ENCODE measurements at regions not wholly inside any gene's neighbourhood (a gene's known extent, or its start where the extent isn't known, plus 50 kb on each side); places are given as distances from the start of the nearest gene placed in this dataset.

- Histone ChIP-seq H2AFZ (ENCODE audit: low read length) (no peak overlapping the region), H2BK12ac (ENCODE audit: low read depth, low read length) (no peak overlapping the region), H2BK20ac (ENCODE audit: low read length) (no peak overlapping the region), H3K4ac (replicated peaks; ENCODE audit: insufficient read length, low read depth, low read length) (no peak overlapping the region), H3K4me3 (ENCODE audit: extremely low read depth in 1 of 4, insufficient read depth in 2 of 4, low read depth in 3 of 4, low read length in 4 of 4) (no peak overlapping the region), H3K9ac (replicated peaks in 1 of 4; ENCODE audit: extremely low read depth in 1 of 4, low read depth in 3 of 4, low read length in 3 of 4) (no peak overlapping the region), H2AK5ac (ENCODE audit: low read depth, low read length) (no peak overlapping the region), H3K36me3 (ENCODE audit: control insufficient read depth in 2 of 4, insufficient read depth in 4 of 4, low read length in 3 of 4) (no peaks in the 10 kb centered on the region), H4K8ac (ENCODE audit: extremely low read depth, insufficient read depth, low read length) (no peak overlapping the region), H2BK5ac (ENCODE audit: low read depth, low read length) (no peak overlapping the region), H3K23me2 (ENCODE audit: low read depth, low read length) (no peaks in the 10 kb centered on the region), H4K91ac (replicated peaks; ENCODE audit: insufficient read length, low read length) (no peak overlapping the region), H3K4me1 (replicated peaks in 1 of 4; ENCODE audit: control insufficient read depth in 3 of 4, insufficient read depth in 4 of 4, low read length in 3 of 4) (no peaks in the 10 kb centered on the region), H3K56ac (replicated peaks; ENCODE audit: insufficient read length, low read depth, low read length) (no peak overlapping the region), H3K14ac (ENCODE audit: insufficient read length) (no peak overlapping the region), H2BK15ac (ENCODE audit: low read length) (no peak overlapping the region), H3K27me3 (replicated peaks in 1 of 4; ENCODE audit: control insufficient read depth in 3 of 4, extremely low read depth in 1 of 4, insufficient read depth in 3 of 4, low read length in 3 of 4) (no peaks in the 10 kb centered on the region), H3K9me3 (ENCODE audit: insufficient read depth in 2 of 2, low read depth in 1 of 2, low read length in 1 of 2) (no peaks in the 10 kb centered on the region; a peak in 1 of 4 replicates), H3K27ac (ENCODE audit: low read depth, low read length) (no peak overlapping the region), H3K4me2 (ENCODE audit: insufficient read depth in 1 of 2, low read depth in 2 of 2, low read length in 2 of 2) (no peak overlapping the region), H2BK120ac (replicated peaks; ENCODE audit: low read depth, low read length) (no peak overlapping the region), H3K18ac (ENCODE audit: extremely low read depth, low read length) (no peak overlapping the region), H4K20me1 (replicated peaks in 1 of 2; ENCODE audit: control insufficient read depth in 1 of 2, insufficient read depth in 2 of 2, low read length in 2 of 2) (no peaks in the 10 kb centered on the region), H3K79me2 (ENCODE audit: control insufficient read depth in 1 of 2, insufficient read depth in 2 of 2, low read length in 2 of 2) (no peaks in the 10 kb centered on the region), H3K23ac (ENCODE audit: insufficient read length) (no peak overlapping the region), H3K79me1 (ENCODE audit: low read depth, low read length) (no peaks in the 10 kb centered on the region), H4K5ac (ENCODE audit: insufficient read length, low read depth, low read length) (no peak overlapping the region)
- POLR2A ChIA-PET (ENCODE audit: partially characterized antibody) = no interaction called here
- no peak for TF ChIP-seq SIRT6 (IDR thresholded peaks at IDR 0.05; ENCODE audit: low read length)
- no peak for DNase-seq (ENCODE audit: low read depth in 1 of 2, low spot score in 2 of 2)
- 90% methylated on average over 4 of the region's 4 CpGs; no CpG with 5 or more reads in 1 of the 2 experiments for WGBS, 2 experiments (ENCODE audit: extremely low coverage in 1 of 2, insufficient coverage in 1 of 2, insufficient read length in 1 of 2, insufficient replicate concordance in 2 of 2, low coverage in 1 of 2, low lambda C conversion rate in 2 of 2, missing lambda C conversion rate in 1 of 2)
- CTCF ChIA-PET (ENCODE audit: partially characterized antibody) = interaction anchor here (1.5 kb wide), 1 partner anchor 66 kb away, joined by 3 read pairs; no protein-coding TSS in a partner anchor
- no peak for FAIRE-seq
Measured at GRCh38 chr2:18311420-18312195, 248.8 kb downstream of the RDH14 start.
